Epithelial cell of proximal tubule (primary cell): ENCODE measurements at regions not wholly inside any gene's neighbourhood (a gene's known extent, or its start where the extent isn't known, plus 50 kb on each side); places are given as distances from the start of the nearest gene placed in this dataset.

Experiments used
- DNase-seq: peaks from one replicate; pipeline ENCODE4 v3.0.0-alpha.2; 2011; ENCODE audit warnings: low read depth
- H3K4me3 ChIP-seq: 2 replicates; pipeline ENCODE4 v1.5.1; 2011; ENCODE audit warnings: low read depth, mild to moderate bottlenecking, low read length
- TF ChIP-seq, protein P1 (sequence below): conservative IDR thresholded peaks from 2 replicates; pipeline ENCODE4 v1.5.1; 2012; ENCODE audit warnings: low read depth, mild to moderate bottlenecking, low read length

DNA sequence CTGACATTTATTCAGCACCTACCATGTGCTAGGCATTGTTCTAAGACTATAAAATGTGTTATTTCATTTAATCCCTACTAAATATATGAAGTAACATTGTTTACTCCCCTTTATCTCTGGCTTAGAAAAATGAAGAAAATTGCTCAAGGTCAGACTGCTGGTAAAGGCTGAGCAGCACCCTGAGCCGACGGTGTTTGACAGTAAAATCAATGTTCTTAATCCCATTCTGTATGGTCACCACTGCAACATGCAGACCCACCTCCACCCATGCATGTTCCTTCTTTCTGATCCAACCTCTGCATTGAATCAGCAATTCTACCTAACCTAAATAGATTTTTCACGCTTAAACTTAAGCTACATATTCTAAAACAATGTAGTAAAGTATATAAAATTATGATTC is 216.5 kb downstream of the ZBBX start:
- TF ChIP-seq, protein P1, sequence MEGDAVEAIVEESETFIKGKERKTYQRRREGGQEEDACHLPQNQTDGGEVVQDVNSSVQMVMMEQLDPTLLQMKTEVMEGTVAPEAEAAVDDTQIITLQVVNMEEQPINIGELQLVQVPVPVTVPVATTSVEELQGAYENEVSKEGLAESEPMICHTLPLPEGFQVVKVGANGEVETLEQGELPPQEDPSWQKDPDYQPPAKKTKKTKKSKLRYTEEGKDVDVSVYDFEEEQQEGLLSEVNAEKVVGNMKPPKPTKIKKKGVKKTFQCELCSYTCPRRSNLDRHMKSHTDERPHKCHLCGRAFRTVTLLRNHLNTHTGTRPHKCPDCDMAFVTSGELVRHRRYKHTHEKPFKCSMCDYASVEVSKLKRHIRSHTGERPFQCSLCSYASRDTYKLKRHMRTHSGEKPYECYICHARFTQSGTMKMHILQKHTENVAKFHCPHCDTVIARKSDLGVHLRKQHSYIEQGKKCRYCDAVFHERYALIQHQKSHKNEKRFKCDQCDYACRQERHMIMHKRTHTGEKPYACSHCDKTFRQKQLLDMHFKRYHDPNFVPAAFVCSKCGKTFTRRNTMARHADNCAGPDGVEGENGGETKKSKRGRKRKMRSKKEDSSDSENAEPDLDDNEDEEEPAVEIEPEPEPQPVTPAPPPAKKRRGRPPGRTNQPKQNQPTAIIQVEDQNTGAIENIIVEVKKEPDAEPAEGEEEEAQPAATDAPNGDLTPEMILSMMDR: no peak
- DNase-seq: no peak
- no peak overlapping the region for H3K4me3 ChIP-seq

DNA sequence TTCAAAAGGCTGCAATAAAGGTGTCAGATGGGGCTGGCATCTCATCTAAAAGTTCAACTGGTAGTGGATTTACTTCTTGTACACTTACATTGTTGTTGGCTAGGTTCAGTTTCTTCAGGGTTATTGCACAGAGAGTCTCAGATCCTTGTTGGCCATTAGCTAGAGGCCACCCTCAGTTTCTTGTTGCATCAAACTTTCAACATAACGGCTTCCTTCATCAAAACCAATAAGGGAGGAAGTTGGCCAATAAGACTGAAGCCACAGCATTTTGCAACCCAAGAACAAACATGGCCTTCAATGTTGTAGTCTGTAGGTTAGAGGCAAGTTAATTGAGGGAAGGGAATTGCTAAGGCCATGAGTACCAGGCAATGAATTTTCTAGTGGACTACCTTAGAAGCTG is 218.0 kb downstream of the ZBBX start:
- TF ChIP-seq, protein P1: no peak
- DNase-seq: no peak
- no peak overlapping the region for H3K4me3 ChIP-seq

DNA sequence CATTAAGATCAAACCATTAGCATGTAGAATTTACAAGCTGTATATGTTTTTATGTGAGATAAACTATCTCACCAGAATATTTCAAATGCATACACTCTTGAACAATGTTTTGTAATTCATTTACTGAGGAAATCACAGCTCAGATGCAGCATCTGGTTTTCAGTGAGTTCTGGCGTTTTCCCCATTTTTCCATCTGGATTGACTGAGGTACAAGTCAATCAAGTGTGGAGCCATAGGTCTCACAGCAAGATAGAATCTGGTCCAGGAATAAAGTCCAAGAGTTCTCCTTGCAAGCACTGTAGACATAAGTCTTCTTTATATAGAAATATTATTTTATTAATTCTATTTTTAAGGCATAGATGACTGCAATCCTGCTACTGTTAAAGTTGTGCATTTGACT is 219.3 kb downstream of the ZBBX start:
- no peak overlapping the region for H3K4me3 ChIP-seq
- TF ChIP-seq, protein P1: no peak
- no peak for DNase-seq

DNA sequence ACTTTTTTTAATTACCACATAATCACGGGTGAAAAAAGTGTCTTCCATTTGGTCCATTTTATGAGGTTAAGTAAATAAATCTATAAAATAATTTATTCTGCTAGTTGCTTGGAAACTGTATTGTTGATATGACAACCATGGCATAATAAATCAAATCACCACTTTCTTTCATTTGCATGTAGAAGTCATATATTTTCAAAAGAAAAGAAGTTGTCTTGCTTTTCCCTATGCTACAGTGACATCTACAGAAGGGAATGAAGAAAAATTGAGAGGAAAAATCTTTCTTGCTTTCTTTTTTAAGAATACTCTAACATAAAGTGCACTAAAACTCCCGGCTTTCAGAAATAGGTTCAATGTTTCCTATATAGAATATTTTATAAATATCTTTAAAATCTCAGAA is 228.5 kb downstream of the ZBBX start:
- TF ChIP-seq, protein P1: no peak
- H3K4me3 ChIP-seq: no peak overlapping the region
- DNase-seq: no peak

DNA sequence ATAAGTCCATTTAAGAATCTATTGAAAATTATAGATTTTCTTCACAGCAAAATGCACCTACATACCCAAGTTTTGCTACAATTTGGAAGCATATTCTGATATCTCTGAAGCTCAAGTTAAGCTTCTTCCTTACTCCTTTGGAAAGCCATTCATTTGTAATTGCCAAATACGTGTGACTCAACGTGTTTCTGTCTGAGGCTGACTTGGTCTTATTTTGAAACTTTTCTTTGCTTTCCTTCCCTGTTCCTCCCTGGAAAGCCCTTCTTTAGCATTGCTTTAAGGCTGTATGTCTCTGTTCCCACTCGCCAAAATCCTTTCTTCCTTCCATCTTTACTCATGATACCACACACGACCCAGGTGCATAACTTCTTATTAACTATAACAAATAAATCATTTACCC is 232.0 kb downstream of the ZBBX start:
- TF ChIP-seq, protein P1: no peak
- no peak overlapping the region for H3K4me3 ChIP-seq
- no peak for DNase-seq

DNA sequence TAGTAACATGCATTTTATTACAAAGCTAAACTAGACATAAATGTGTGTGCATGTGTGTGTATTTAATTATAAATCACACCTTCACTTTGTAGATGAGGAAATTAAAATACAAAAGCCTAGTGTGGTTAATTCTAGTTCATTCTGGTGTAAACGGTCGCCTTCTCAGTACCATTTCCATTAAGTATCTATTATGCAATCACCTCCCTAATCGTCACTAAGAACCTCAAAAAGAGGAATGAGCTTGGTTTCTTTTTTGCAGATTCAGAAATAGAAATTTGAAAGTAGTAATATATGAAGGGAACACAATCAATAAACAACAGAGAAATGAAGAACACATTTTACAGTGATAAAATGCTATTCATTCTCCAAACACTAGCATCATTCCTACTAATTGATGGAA is 233.2 kb downstream of the ZBBX start:
- no peak overlapping the region for H3K4me3 ChIP-seq
- TF ChIP-seq, protein P1: no peak
- no peak for DNase-seq

DNA sequence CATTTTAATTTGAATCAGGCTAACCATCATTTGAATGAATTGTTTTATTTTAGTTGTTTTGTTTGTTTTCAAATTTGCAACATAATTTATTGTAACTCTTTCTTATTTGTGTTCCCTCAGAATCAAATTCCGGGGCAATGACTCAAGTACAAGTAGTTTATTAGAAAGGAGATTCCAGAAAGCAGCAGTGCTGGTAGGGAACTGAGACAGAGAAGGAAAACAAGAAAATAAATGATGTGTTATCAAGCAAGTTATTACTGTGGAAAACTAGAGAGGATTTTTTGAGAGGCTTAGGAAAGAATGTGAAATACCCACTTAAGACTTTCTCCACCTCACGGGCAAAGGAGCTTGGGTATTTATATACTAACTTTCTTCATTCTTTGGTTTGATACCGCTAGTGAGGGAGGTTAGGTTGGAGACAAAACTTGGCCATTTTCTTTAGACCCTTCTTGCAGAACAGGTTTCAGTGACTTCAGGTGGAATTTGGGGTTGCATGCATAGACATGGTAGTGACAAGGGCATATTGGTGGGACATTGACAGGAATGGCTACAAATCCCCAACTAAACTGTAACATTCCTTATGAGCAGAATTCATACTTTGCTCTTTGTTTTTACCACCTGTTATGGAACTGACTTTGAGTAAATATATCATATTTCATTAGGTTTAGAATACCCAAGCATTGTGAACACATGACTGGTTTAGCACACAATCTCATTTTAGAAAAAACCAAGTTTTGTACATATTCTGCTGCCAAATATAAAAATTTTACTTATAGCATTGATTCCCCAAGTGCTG is 254.3 kb downstream of the ZBBX start:
- H3K4me3 ChIP-seq: no peak overlapping the region
- TF ChIP-seq, protein P1: no peak
- DNase-seq: no peak
